ENCODE measurements at regions not wholly inside any gene's neighbourhood (a gene's known extent, or its start where the extent isn't known, plus 50 kb on each side); places are given as distances from the start of the nearest gene placed in this dataset.

GRCh38 chr2:56981554-56981953 is 797.8 kb downstream of the CCDC85A start:
- Histone ChIP-seq H2BK12ac (ENCODE audit: low read depth, low read length) (no peak overlapping the region), H3K27me3 (replicated peaks in 1 of 4; ENCODE audit: control insufficient read depth in 3 of 4, extremely low read depth in 1 of 4, insufficient read depth in 3 of 4, low read length in 3 of 4) (no peaks in the 10 kb centered on the region), H4K20me1 (replicated peaks in 1 of 2; ENCODE audit: control insufficient read depth in 1 of 2, insufficient read depth in 2 of 2, low read length in 2 of 2) (no peaks in the 10 kb centered on the region), H3K14ac (ENCODE audit: insufficient read length) (no peak overlapping the region), H4K5ac (ENCODE audit: insufficient read length, low read depth, low read length) (no peak overlapping the region), H2BK20ac (ENCODE audit: low read length) (no peak overlapping the region), H3K56ac (replicated peaks; ENCODE audit: insufficient read length, low read depth, low read length) (no peak overlapping the region), H2BK5ac (ENCODE audit: low read depth, low read length) (no peak overlapping the region), H3K36me3 (ENCODE audit: control insufficient read depth in 2 of 4, insufficient read depth in 4 of 4, low read length in 3 of 4) (no peaks in the 10 kb centered on the region), H3K9me3 (ENCODE audit: insufficient read depth in 2 of 2, low read depth in 1 of 2, low read length in 1 of 2) (peaks cover 18 to 22% of the 10 kb centered on the region in 2 experiments), H4K91ac (replicated peaks; ENCODE audit: insufficient read length, low read length) (no peak overlapping the region), H3K23ac (ENCODE audit: insufficient read length) (no peak overlapping the region), H3K79me1 (ENCODE audit: low read depth, low read length) (no peaks in the 10 kb centered on the region), H3K79me2 (ENCODE audit: control insufficient read depth in 1 of 2, insufficient read depth in 2 of 2, low read length in 2 of 2) (no peaks in the 10 kb centered on the region), H3K4me1 (replicated peaks in 1 of 4; ENCODE audit: control insufficient read depth in 3 of 4, insufficient read depth in 4 of 4, low read length in 3 of 4) (no peaks in the 10 kb centered on the region), H3K9ac (replicated peaks in 1 of 4; ENCODE audit: extremely low read depth in 1 of 4, low read depth in 3 of 4, low read length in 3 of 4) (no peak overlapping the region), H3K4ac (replicated peaks; ENCODE audit: insufficient read length, low read depth, low read length) (no peak overlapping the region), H2BK15ac (ENCODE audit: low read length) (no peak overlapping the region), H2BK120ac (replicated peaks; ENCODE audit: low read depth, low read length) (no peak overlapping the region), H2AK5ac (ENCODE audit: low read depth, low read length) (no peak overlapping the region), H2AFZ (ENCODE audit: low read length) (no peak overlapping the region), H3K4me3 (ENCODE audit: extremely low read depth in 1 of 4, insufficient read depth in 2 of 4, low read depth in 3 of 4, low read length in 4 of 4) (no peak overlapping the region), H4K8ac (ENCODE audit: extremely low read depth, insufficient read depth, low read length) (no peak overlapping the region), H3K18ac (ENCODE audit: extremely low read depth, low read length) (no peak overlapping the region), H3K23me2 (ENCODE audit: low read depth, low read length) (no peaks in the 10 kb centered on the region), H3K4me2 (ENCODE audit: insufficient read depth in 1 of 2, low read depth in 2 of 2, low read length in 2 of 2) (no peak overlapping the region), H3K27ac (ENCODE audit: low read depth, low read length) (no peak overlapping the region)
- FAIRE-seq (no peak), DNase-seq (ENCODE audit: low read depth in 1 of 2, low spot score in 2 of 2) (no peak)
- no peak for TF ChIP-seq TAF7 (optimal IDR thresholded peaks at IDR 0.05; ENCODE audit: borderline replicate concordance, low read depth, low read length)
- no peak for TF ChIP-seq TAF1 (IDR thresholded peaks at IDR 0.05; ENCODE audit: low read depth, low read length)
- no peak for TF ChIP-seq BCL11A (IDR thresholded peaks at IDR 0.05; ENCODE audit: low read depth in 2 of 2, low read length in 2 of 2)
- no peak for TF ChIP-seq CREB1 (IDR thresholded peaks at IDR 0.05)
- no peak for TF ChIP-seq CHD1 (IDR thresholded peaks at IDR 0.05; ENCODE audit: low read depth, low read length)
- POLR2A ChIA-PET (ENCODE audit: partially characterized antibody), result no interaction called here
- CTCF ChIA-PET (ENCODE audit: partially characterized antibody), result no interaction called here
- WGBS, 2 experiments (ENCODE audit: extremely low coverage in 1 of 2, insufficient coverage in 1 of 2, insufficient read length in 1 of 2, insufficient replicate concordance in 2 of 2, low coverage in 1 of 2, low lambda C conversion rate in 2 of 2, missing lambda C conversion rate in 1 of 2), result 92% methylated on average over 4 of the region's 4 CpGs; no CpG with 5 or more reads in 1 of the 2 experiments

Measured in H1 (cell line).